Ovary (tissue), 7 donors: ENCODE measurements at regions not wholly inside any gene's neighbourhood (a gene's known extent, or its start where the extent isn't known, plus 50 kb on each side); places are given as distances from the start of the nearest gene placed in this dataset.

Experiments used
- DNase-seq, 5 donors: peaks; one replicate each; pipeline ENCODE4 v3.0.0-alpha.2; 2019 to 2020
- H3K27ac ChIP-seq, 2 donors: fragments of 200-600 bp; one replicate each; pipeline versions ENCODE4 v1.5.1 to v1.8.0; 2019 to 2022
- H3K27me3 ChIP-seq: fragments of 200-600 bp; one replicate; pipeline ENCODE4 v1.8.0; 2022
- H3K36me3 ChIP-seq: fragments of 200-600 bp; sonication (generic); one replicate; pipeline ENCODE4 v1.5.1; 2019
- H3K4me1 ChIP-seq: one replicate; pipeline ENCODE4 v1.8.1; 2013; ENCODE audit warnings: mild to moderate bottlenecking, moderate library complexity; ENCODE audit not compliant: insufficient read depth
- H3K4me3 ChIP-seq: fragments of 200-600 bp; sonication (generic); one replicate; pipeline ENCODE4 v1.5.1; 2017
- H3K9me3 ChIP-seq, 2 donors: fragments of 200-600 bp in 1 of 2; sonication (generic) in 1 of 2; one replicate each; pipeline versions ENCODE4 v1.5.1 to v1.8.1; 2013 to 2019; ENCODE audit warnings: mild to moderate bottlenecking in 1 of 2, moderate library complexity in 1 of 2
- CTCF ChIP-seq, 3 donors: fragments of 450-650 bp in 2 of 3; fragments of 200-600 bp in 1 of 3; IDR thresholded peaks; one replicate each; pipeline versions ENCODE4 v1.5.1 to v1.8.0; 2016 to 2022; ENCODE audit warnings: antibody characterized with exemption in 3 of 3, mild to moderate bottlenecking in 1 of 3
- EP300 ChIP-seq: sonication (generic); formaldehyde crosslinking; IDR thresholded peaks from one replicate; pipeline ENCODE4 v1.6.1; 2017; ENCODE audit warnings: antibody characterized with exemption
- POLR2A ChIP-seq: fragments of 450-650 bp; IDR thresholded peaks from one replicate; pipeline ENCODE4 v1.6.1; 2017; ENCODE audit warnings: antibody characterized with exemption, mild to moderate bottlenecking, moderate library complexity
- WGBS, 3 donors: extraction: QIAGEN DNeasy Blood & Tissue Kit in 1 of 3; methylation state at CpG; one replicate each; pipeline versions ENCODE4 v1.1.5 to v1.1.7; 2013 to 2017; 5-methylcytosine and 5-hydroxymethylcytosine counted together
- intact Hi-C, 4 donors: fragments of 100-400 bp; cut with DNase I; formaldehyde crosslinking; loops; one replicate each; pipeline versions ENCODE4 v1.11.0 to v1.15.1; 2022 to 2023
- donor health status: DM: no; HTN: no; CAD: no; lungs with moderate emphysema.
- donor health status: DM: no; HTN: no; CAD: no.
- donor health status: Bipolar disorder and iron deficiency.
- donor health status: DM: no; HTN: no; CAD: no.
- donor health status: DM: yes; HTN: yes; CAD: no.

- Histone ChIP-seq H3K27me3 (no peaks in the 10 kb centered on the region), H3K4me1 (no peaks in the 10 kb centered on the region), H3K9me3 (no peaks in the 10 kb centered on the region), H3K4me3 (no peak overlapping the region), H3K27ac (no peak overlapping the region), H3K36me3 (no peaks in the 10 kb centered on the region)
- WGBS, 3 donors: 67 to 70% (median 67%) methylated on average over 5 of the region's 5 CpGs
- TF ChIP-seq EP300 (no peak), CTCF (IDR thresholded peaks at IDR 0.05) (no peak), POLR2A (no peak)
- DNase-seq: no peak
- intact Hi-C loops: no loop called here
Observed at GRCh38 chr6:16922282-16922681, 161.0 kb upstream of the ATXN1 start.

GRCh38 chr6:16921399-16922110, 160.3 kb upstream of the ATXN1 start:
- Histone ChIP-seq H3K27ac (no peak overlapping the region), H3K4me1 (no peaks in the 10 kb centered on the region), H3K27me3 (no peaks in the 10 kb centered on the region), H3K4me3 (no peak overlapping the region), H3K36me3 (no peaks in the 10 kb centered on the region), H3K9me3 (no peaks in the 10 kb centered on the region)
- 77 to 80% (median 79%) methylated on average over 6 of the region's 6 CpGs for WGBS, 3 donors
- TF ChIP-seq CTCF (IDR thresholded peaks at IDR 0.05) (no peak), POLR2A (no peak), EP300 (no peak)
- no peak for DNase-seq
- intact Hi-C loops: no loop called here

- no peak overlapping the region for H3K4me3 ChIP-seq
- no peak for DNase-seq
- no peak overlapping the region for H3K27ac ChIP-seq
- H3K4me1 ChIP-seq: no peaks in the 10 kb centered on the region
- no peaks in the 10 kb centered on the region for H3K27me3 ChIP-seq
- no peaks in the 10 kb centered on the region for H3K9me3 ChIP-seq
- no peaks in the 10 kb centered on the region for H3K36me3 ChIP-seq
- WGBS, 3 donors: 23 to 33% (median 28%) methylated on average over 10 of the region's 10 CpGs
- no peak for TF ChIP-seq EP300
- TF ChIP-seq CTCF (IDR thresholded peaks at IDR 0.05): no peak
- no peak for TF ChIP-seq POLR2A
- intact Hi-C loops: no loop called here
Observed at GRCh38 chr6:16918586-16918985, 157.3 kb upstream of the ATXN1 start.

- no peak for DNase-seq
- intact Hi-C loops: no loop called here
- no peaks in the 10 kb centered on the region for H3K9me3 ChIP-seq
- no peak overlapping the region for H3K27ac ChIP-seq
- no peaks in the 10 kb centered on the region for H3K4me1 ChIP-seq
- H3K4me3 ChIP-seq: no peak overlapping the region
- H3K27me3 ChIP-seq: no peaks in the 10 kb centered on the region
- 86 to 90% (median 87%) methylated on average over 3 of the region's 3 CpGs for WGBS, 3 donors
- TF ChIP-seq EP300 (no peak), POLR2A (no peak), CTCF (IDR thresholded peaks at IDR 0.05) (no peak)
- H3K36me3 ChIP-seq: no peaks in the 10 kb centered on the region
Observed at GRCh38 chr6:16914184-16914583, 152.9 kb upstream of the ATXN1 start.
